Effector memory CD8-positive, alpha-beta T cell (primary cell): ENCODE measurements at regions not wholly inside any gene's neighbourhood (a gene's known extent, or its start where the extent isn't known, plus 50 kb on each side); places are given as distances from the start of the nearest gene placed in this dataset.
"Not testable (repeated sequence)": the region's sequence is repeated elsewhere in the genome, so short reads cannot be mapped to it uniquely, and the experiment has no call there.

Source experiments
- ATAC-seq: fragments of 150-1000 bp; cut with Tn5 transposase; replicated peaks from 2 replicates; pipeline ENCODE4 v1.10.0; 2021; ENCODE audit warnings: mild to moderate bottlenecking, moderate library complexity
- DNase-seq, 3 experiments: peaks; one replicate each; pipeline ENCODE4 v3.0.0; 2021
- H3K27ac Mint-ChIP-seq, 2 donors: one replicate each; pipeline ENCODE4 v1.8.0; 2022; ENCODE audit warnings: mild to moderate bottlenecking in 2 of 2, mixed read lengths in 2 of 2, moderate library complexity in 2 of 2
- H3K27me3 Mint-ChIP-seq, 2 donors: one replicate each; pipeline ENCODE4 v1.8.0; 2022; ENCODE audit warnings: mixed read lengths in 2 of 2
- H3K36me3 Mint-ChIP-seq: one replicate; pipeline ENCODE4 v1.8.0; 2022; ENCODE audit warnings: mild to moderate bottlenecking, moderate library complexity, mixed read lengths; ENCODE audit not compliant: insufficient read depth
- H3K4me1 Mint-ChIP-seq, 2 donors: one replicate each; pipeline ENCODE4 v1.8.0; 2022; ENCODE audit warnings: low read depth in 2 of 2, mixed read lengths in 2 of 2
- H3K4me3 Mint-ChIP-seq, 2 donors: one replicate each; pipeline ENCODE4 v1.8.0; 2022; ENCODE audit warnings: mild to moderate bottlenecking in 2 of 2, mixed read lengths in 2 of 2, moderate library complexity in 2 of 2
- H3K9me3 Mint-ChIP-seq, 2 donors: one replicate each; pipeline ENCODE4 v1.8.0; 2022; ENCODE audit warnings: mixed read lengths in 2 of 2

GRCh38 chr6:145148776-145149175 is 586.5 kb downstream of the EPM2A start:
- H3K36me3 Mint-ChIP-seq: no peaks in the 10 kb centered on the region
- DNase-seq (no peak), ATAC-seq (no peak)
- H3K9me3 Mint-ChIP-seq: no peaks in the 10 kb centered on the region
- peaks cover 0 to 3% of the 10 kb centered on the region in 2 donors for H3K4me1 Mint-ChIP-seq
- no peak overlapping the region for H3K4me3 Mint-ChIP-seq
- H3K27me3 Mint-ChIP-seq: peaks cover 4 to 28% of the 10 kb centered on the region in 2 donors
- no peak overlapping the region for H3K27ac Mint-ChIP-seq

- H3K4me3 Mint-ChIP-seq: no peak overlapping the region
- H3K27ac Mint-ChIP-seq: no peak overlapping the region
- ATAC-seq: no peak
- no peaks in the 10 kb centered on the region for H3K36me3 Mint-ChIP-seq
- no peak for DNase-seq
- H3K9me3 Mint-ChIP-seq: no peaks in the 10 kb centered on the region
- peaks cover 0 to 3% of the 10 kb centered on the region in 2 donors for H3K4me1 Mint-ChIP-seq
- H3K27me3 Mint-ChIP-seq: peaks cover 4 to 14% of the 10 kb centered on the region in 2 donors
These were observed 583.7 kb downstream of the EPM2A start for GRCh38 chr6:145151624-145152023.

- H3K9me3 Mint-ChIP-seq: peaks cover under 1 to 2% of the 10 kb centered on the region in 2 donors
- peaks cover 4 to 14% of the 10 kb centered on the region in 2 donors for H3K27me3 Mint-ChIP-seq
- no peaks in the 10 kb centered on the region for H3K36me3 Mint-ChIP-seq
- H3K27ac Mint-ChIP-seq: no peak overlapping the region
- DNase-seq: no peak
- peaks cover 0 to 3% of the 10 kb centered on the region in 2 donors for H3K4me1 Mint-ChIP-seq
- ATAC-seq: no peak
- no peak overlapping the region for H3K4me3 Mint-ChIP-seq
These were observed 581.8 kb downstream of the EPM2A start for GRCh38 chr6:145153495-145153894.

DNA sequence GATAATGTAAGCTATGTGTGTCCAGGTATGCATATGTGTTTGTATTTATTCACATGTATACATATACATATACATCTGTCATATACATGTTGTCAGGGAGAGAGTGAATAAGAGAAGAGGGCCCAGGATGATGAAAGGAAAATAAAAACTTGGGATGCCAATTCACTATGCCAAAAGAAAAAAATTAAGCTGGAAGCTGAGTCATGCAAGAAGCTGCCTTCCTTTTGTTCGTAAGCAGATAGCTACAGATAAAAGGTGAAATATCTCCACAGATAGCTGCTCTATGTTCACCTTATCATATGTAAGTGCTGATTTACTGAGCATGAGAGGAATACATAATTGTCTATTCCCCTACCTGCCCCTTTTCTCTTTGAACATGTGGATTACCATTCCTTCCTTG is 579.9 kb downstream of the EPM2A start:
- ATAC-seq (no peak), DNase-seq (no peak)
- Mint-ChIP-seq H3K36me3 (no peaks in the 10 kb centered on the region), H3K27ac (no peak overlapping the region), H3K4me1 (no peaks in the 10 kb centered on the region), H3K27me3 (peaks cover 4 to 7% of the 10 kb centered on the region in 2 donors), H3K4me3 (no peak overlapping the region), H3K9me3 (peaks cover 5 to 8% of the 10 kb centered on the region in 2 donors)

- no peak for DNase-seq
- H3K36me3 Mint-ChIP-seq: no peaks in the 10 kb centered on the region
- no peaks in the 10 kb centered on the region for H3K4me1 Mint-ChIP-seq
- peaks cover 5 to 8% of the 10 kb centered on the region in 2 donors for H3K9me3 Mint-ChIP-seq
- peaks cover 4 to 6% of the 10 kb centered on the region in 2 donors for H3K27me3 Mint-ChIP-seq
- no peak overlapping the region for H3K27ac Mint-ChIP-seq
- ATAC-seq: no peak
- no peak overlapping the region for H3K4me3 Mint-ChIP-seq
These were observed 579.2 kb downstream of the EPM2A start for GRCh38 chr6:145155873-145156782.

DNA sequence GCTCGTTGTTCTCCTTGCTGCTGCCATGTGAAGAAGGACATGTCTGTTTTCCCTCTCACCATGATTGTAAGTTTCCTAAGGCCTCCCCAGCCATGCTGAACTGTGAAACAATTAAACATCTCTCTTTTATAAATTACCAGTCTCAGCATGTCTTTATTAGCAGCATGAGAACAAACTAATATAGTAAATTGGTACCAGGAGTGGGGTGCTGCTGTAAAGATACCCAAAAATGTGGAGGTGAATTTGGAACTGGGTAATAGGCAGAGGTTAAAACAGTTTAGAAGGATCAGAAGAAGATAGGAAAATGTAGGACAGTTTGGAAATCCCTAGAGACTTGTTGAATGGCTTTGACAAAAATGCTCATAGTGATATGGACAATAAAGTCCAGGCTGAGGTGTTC is 576.7 kb downstream of the EPM2A start:
- not testable (repeated sequence) for H3K36me3 Mint-ChIP-seq, DNase-seq, H3K4me3 Mint-ChIP-seq, H3K27me3 Mint-ChIP-seq, ATAC-seq, H3K9me3 Mint-ChIP-seq, H3K27ac Mint-ChIP-seq, H3K4me1 Mint-ChIP-seq

GRCh38 chr6:145159921-145160320 is 575.4 kb downstream of the EPM2A start:
- DNase-seq: no peak
- Mint-ChIP-seq H3K27ac (no peak overlapping the region), H3K4me3 (no peak overlapping the region), H3K27me3 (no peaks in the 10 kb centered on the region), H3K9me3 (peaks cover 5 to 8% of the 10 kb centered on the region in 2 donors), H3K36me3 (no peaks in the 10 kb centered on the region), H3K4me1 (no peaks in the 10 kb centered on the region)
- ATAC-seq: no peak

GRCh38 chr6:145161501-145161900 is 573.8 kb downstream of the EPM2A start:
- Mint-ChIP-seq H3K27ac (no peak overlapping the region), H3K36me3 (no peaks in the 10 kb centered on the region), H3K4me1 (no peaks in the 10 kb centered on the region), H3K4me3 (no peak overlapping the region), H3K27me3 (peaks cover 0 to 6% of the 10 kb centered on the region in 2 donors), H3K9me3 (peaks cover 5 to 8% of the 10 kb centered on the region in 2 donors)
- DNase-seq (no peak), ATAC-seq (no peak)

- Mint-ChIP-seq H3K9me3 (no peaks in the 10 kb centered on the region), H3K27me3 (peaks cover 35 to 36% of the 10 kb centered on the region in 2 donors), H3K27ac (no peak overlapping the region)
These were observed 565.5 kb downstream of the EPM2A start for GRCh38 chr6:145169726-145170224.

DNA sequence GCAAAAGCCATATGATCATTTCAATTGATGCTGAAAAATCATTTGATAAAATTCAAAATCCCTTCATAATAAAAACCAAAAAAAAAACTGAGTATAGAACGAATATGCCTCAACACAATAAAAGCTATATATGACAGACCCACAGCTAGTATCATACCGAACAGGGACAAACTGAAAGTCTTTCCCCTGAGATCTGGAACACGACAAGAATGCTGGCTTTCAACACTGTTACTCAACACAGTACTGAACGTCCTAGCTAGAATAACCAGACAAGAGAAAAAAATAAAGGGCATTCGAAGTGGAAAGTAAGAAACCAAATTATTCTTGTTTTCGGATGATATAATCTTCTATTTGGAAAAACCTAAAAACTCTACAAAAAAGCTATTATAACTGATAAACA is 559.9 kb downstream of the EPM2A start:
- Mint-ChIP-seq H3K27me3 (peaks cover 18 to 27% of the 10 kb centered on the region in 2 donors), H3K36me3 (no peaks in the 10 kb centered on the region), H3K9me3 (no peaks in the 10 kb centered on the region), H3K4me3 (no peak overlapping the region), H3K4me1 (no peaks in the 10 kb centered on the region), H3K27ac (no peak overlapping the region)
- ATAC-seq (no peak), DNase-seq (no peak)

More at GRCh38 chr6:145169726-145170224, 565.5 kb downstream of the EPM2A start:
- Mint-ChIP-seq H3K4me3 (no peak overlapping the region), H3K4me1 (no peaks in the 10 kb centered on the region), H3K36me3 (no peaks in the 10 kb centered on the region)
- no peak for DNase-seq
- ATAC-seq: no peak

DNA sequence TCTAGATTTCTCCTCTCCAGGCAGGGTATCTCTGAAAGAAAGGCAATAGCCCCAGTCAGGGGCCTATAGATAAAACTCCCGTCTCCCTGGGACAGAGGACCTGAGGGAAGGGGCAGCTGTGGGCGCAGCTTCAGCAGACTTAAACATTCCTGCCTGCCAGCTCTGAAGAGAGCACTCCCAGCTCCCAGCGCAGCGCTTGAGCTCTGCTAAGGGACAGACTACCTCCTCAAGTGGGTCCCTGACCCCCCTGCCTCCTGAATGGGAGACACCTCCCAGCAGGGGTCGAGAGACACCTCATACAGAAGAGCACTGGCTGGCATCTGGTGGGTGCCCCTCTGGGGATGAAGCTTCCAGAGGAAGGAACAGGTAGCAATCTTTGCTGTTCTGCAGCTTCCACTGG is 556.9 kb downstream of the EPM2A start:
- H3K9me3 Mint-ChIP-seq: no peaks in the 10 kb centered on the region
- no peak overlapping the region for H3K27ac Mint-ChIP-seq
- no peak for DNase-seq
- no peaks in the 10 kb centered on the region for H3K36me3 Mint-ChIP-seq
- no peaks in the 10 kb centered on the region for H3K4me1 Mint-ChIP-seq
- H3K27me3 Mint-ChIP-seq: peaks cover 0 to 8% of the 10 kb centered on the region in 2 donors
- no peak overlapping the region for H3K4me3 Mint-ChIP-seq
- no peak for ATAC-seq

- ATAC-seq (no peak), DNase-seq (no peak)
- H3K27me3 Mint-ChIP-seq: peaks cover 0 to 11% of the 10 kb centered on the region in 2 donors
- H3K36me3 Mint-ChIP-seq: no peaks in the 10 kb centered on the region
- no peak overlapping the region for H3K27ac Mint-ChIP-seq
- H3K9me3 Mint-ChIP-seq: no peaks in the 10 kb centered on the region
- H3K4me3 Mint-ChIP-seq: no peak overlapping the region
- no peaks in the 10 kb centered on the region for H3K4me1 Mint-ChIP-seq
These were observed 547.7 kb downstream of the EPM2A start for GRCh38 chr6:145187491-145188206.

DNA sequence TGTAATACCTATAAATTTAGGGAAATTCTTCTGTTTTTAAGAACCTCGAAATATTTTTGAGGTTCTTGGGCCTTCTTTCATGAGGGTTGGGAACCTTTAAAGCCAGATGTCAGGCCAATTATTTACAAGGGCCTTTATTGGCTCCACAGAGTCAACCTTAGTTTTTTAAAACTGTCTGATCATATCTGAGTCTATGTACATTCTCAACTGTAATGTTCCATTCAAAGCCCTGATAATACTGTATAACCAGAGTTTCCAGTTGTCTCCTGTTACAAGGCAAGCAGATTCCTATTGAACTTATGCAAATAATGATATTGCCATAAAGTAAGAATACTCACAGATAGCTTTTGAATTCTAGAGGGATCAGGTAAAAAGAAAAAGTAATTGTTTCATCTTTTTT is 545.5 kb downstream of the EPM2A start:
- DNase-seq (no peak), ATAC-seq (no peak)
- Mint-ChIP-seq H3K4me3 (no peak overlapping the region), H3K27ac (no peak overlapping the region), H3K4me1 (no peaks in the 10 kb centered on the region), H3K27me3 (peaks cover 0 to 6% of the 10 kb centered on the region in 2 donors), H3K36me3 (no peaks in the 10 kb centered on the region), H3K9me3 (no peaks in the 10 kb centered on the region)
